Keratinocyte (primary cell): ENCODE measurements at regions not wholly inside any gene's neighbourhood (a gene's known extent, or its start where the extent isn't known, plus 50 kb on each side); places are given as distances from the start of the nearest gene placed in this dataset.

Experiments
- DNase-seq: peaks from one replicate; pipeline ENCODE4 v3.0.0-alpha.2; 2011; ENCODE audit warnings: low read depth, missing footprints, low spot score
- FAIRE-seq: peaks from 2 replicates; lab custom pipeline; 2011; peaks lifted over from hg19 to GRCh38; lab: Jason Lieb, UNC
- H2AFZ ChIP-seq: 2 replicates; pipeline ENCODE4 v1.6.0; 2012; ENCODE audit warnings: low read length, control low read depth, inconsistent platforms; ENCODE audit not compliant: control insufficient read depth
- H3K27ac ChIP-seq: 2 replicates; pipeline ENCODE4 v1.5.1; 2011; ENCODE audit warnings: low read length; ENCODE audit not compliant: control insufficient read depth, insufficient read depth
- H3K27me3 ChIP-seq: 3 replicates; pipeline ENCODE4 v1.6.0; 2011; ENCODE audit warnings: low read length; ENCODE audit not compliant: control insufficient read depth, insufficient read depth; ENCODE audit errors: extremely low read depth
- H3K36me3 ChIP-seq, 2 experiments: 2 replicates in 1 of 2; 3 replicates in 1 of 2; pipeline ENCODE4 v1.5.1; 2011; ENCODE audit warnings: low read length in 2 of 2, mild to moderate bottlenecking in 1 of 2; ENCODE audit not compliant: control insufficient read depth in 2 of 2, insufficient read depth in 2 of 2; ENCODE audit errors: extremely low read depth in 1 of 2
- H3K4me1 ChIP-seq: 3 replicates; pipeline ENCODE4 v1.5.1; 2011; ENCODE audit warnings: low read length; ENCODE audit not compliant: control insufficient read depth, insufficient read depth; ENCODE audit errors: extremely low read depth
- H3K4me2 ChIP-seq: 3 replicates; pipeline ENCODE4 v1.6.0; 2011; ENCODE audit warnings: low read depth, low read length; ENCODE audit not compliant: control insufficient read depth, insufficient read depth; ENCODE audit errors: extremely low read depth
- H3K4me3 ChIP-seq, 3 experiments: fragments of 200-600 bp in 1 of 3; sonication (generic) in 1 of 3; 2 replicates in 2 of 3; 3 replicates in 1 of 3; pipeline ENCODE4 v1.5.1; 2011 to 2016; ENCODE audit warnings: low read length in 3 of 3, mild to moderate bottlenecking in 3 of 3, control low read depth in 2 of 3, inconsistent platforms in 1 of 3, low read depth in 1 of 3, mixed read lengths in 1 of 3, mixed run types in 1 of 3, moderate library complexity in 1 of 3; ENCODE audit not compliant: control insufficient read depth in 2 of 3, insufficient read depth in 2 of 3; ENCODE audit errors: extremely low read depth in 1 of 3
- H3K79me2 ChIP-seq: 2 replicates; pipeline ENCODE4 v1.6.0; 2012; ENCODE audit warnings: low read length; ENCODE audit not compliant: control insufficient read depth, insufficient read depth
- H3K9ac ChIP-seq: 3 replicates; pipeline ENCODE4 v1.6.0; 2011; ENCODE audit warnings: low read length; ENCODE audit not compliant: control insufficient read depth, insufficient read depth; ENCODE audit errors: extremely low read depth
- H3K9me1 ChIP-seq: 3 replicates; pipeline ENCODE4 v1.6.0; 2011; ENCODE audit warnings: low read length; ENCODE audit not compliant: control insufficient read depth, insufficient read depth; ENCODE audit errors: extremely low read depth
- H3K9me3 ChIP-seq: 2 replicates; pipeline ENCODE4 v1.5.1; 2012; ENCODE audit warnings: low read depth, low read length; ENCODE audit not compliant: control insufficient read depth
- H4K20me1 ChIP-seq: 3 replicates; pipeline ENCODE4 v1.6.0; 2011; ENCODE audit warnings: low read length; ENCODE audit not compliant: control insufficient read depth, insufficient read depth; ENCODE audit errors: extremely low read depth
- CTCF ChIP-seq, 3 experiments: IDR thresholded peaks in 1 of 3; conservative IDR thresholded peaks in 1 of 3; optimal IDR thresholded peaks in 1 of 3; 2 replicates in 2 of 3; 3 replicates in 1 of 3; pipeline versions ENCODE3 to v1.5.1; 2011; ENCODE audit warnings: low read length in 3 of 3, mild to moderate bottlenecking in 3 of 3, moderate library complexity in 2 of 3, control low read depth in 1 of 3, inconsistent platforms in 1 of 3; ENCODE audit not compliant: insufficient read depth in 2 of 3; ENCODE audit errors: extremely low read depth in 1 of 3
- EZH2 ChIP-seq: IDR thresholded peaks from one replicate; pipeline ENCODE4 v1.6.1; 2012; ENCODE audit warnings: inconsistent platforms, mild to moderate bottlenecking, low read length, moderate library complexity
- dilution Hi-C: fragments of 300-500 bp; cut with MboI; formaldehyde crosslinking; loops from one replicate; pipeline ENCODE4 v1.7.0; 2020; ENCODE audit warnings: low sequenced_read_pairs; ENCODE audit not compliant: extremely low pct_ligation_motif_present

GRCh38 chr12:58189893-58190292 lies 248.5 kb downstream of the ATP23 start:
- no peak for TF ChIP-seq CTCF (optimal IDR thresholded peaks at IDR 0.05 in 1 of 3, IDR thresholded peaks at IDR 0.05 in 1 of 3, conservative IDR thresholded peaks at IDR 0.05 in 1 of 3; ENCODE audit: extremely low read depth in 1 of 3, insufficient read depth in 2 of 3, low read length in 3 of 3)
- TF ChIP-seq EZH2 = no peak
- H3K4me3 ChIP-seq = no peak overlapping the region
- H3K36me3 ChIP-seq = no peaks in the 10 kb centered on the region
- no peaks in the 10 kb centered on the region for H3K4me1 ChIP-seq
- no peaks in the 10 kb centered on the region for H3K9me3 ChIP-seq
- no peak overlapping the region for H3K4me2 ChIP-seq
- dilution Hi-C loops = no loop called here
- no peak overlapping the region for H3K9ac ChIP-seq
- H3K27me3 ChIP-seq = no peaks in the 10 kb centered on the region
- no peaks in the 10 kb centered on the region for H4K20me1 ChIP-seq
- no peaks in the 10 kb centered on the region for H3K9me1 ChIP-seq
- H2AFZ ChIP-seq = no peak overlapping the region
- FAIRE-seq = no peak
- no peak overlapping the region for H3K27ac ChIP-seq
- DNase-seq = no peak
- H3K79me2 ChIP-seq = no peaks in the 10 kb centered on the region

GRCh38 chr12:58190618-58191017 lies 249.3 kb downstream of the ATP23 start:
- no peaks in the 10 kb centered on the region for H3K9me1 ChIP-seq
- no peaks in the 10 kb centered on the region for H3K9me3 ChIP-seq
- no peak overlapping the region for H3K27ac ChIP-seq
- no peaks in the 10 kb centered on the region for H3K4me1 ChIP-seq
- H3K36me3 ChIP-seq = no peaks in the 10 kb centered on the region
- no peaks in the 10 kb centered on the region for H3K79me2 ChIP-seq
- dilution Hi-C loops = no loop called here
- no peaks in the 10 kb centered on the region for H4K20me1 ChIP-seq
- no peaks in the 10 kb centered on the region for H3K27me3 ChIP-seq
- H2AFZ ChIP-seq = no peak overlapping the region
- no peak overlapping the region for H3K9ac ChIP-seq
- no peak for TF ChIP-seq EZH2
- no peak for TF ChIP-seq CTCF (optimal IDR thresholded peaks at IDR 0.05 in 1 of 3, IDR thresholded peaks at IDR 0.05 in 1 of 3, conservative IDR thresholded peaks at IDR 0.05 in 1 of 3; ENCODE audit: extremely low read depth in 1 of 3, insufficient read depth in 2 of 3, low read length in 3 of 3)
- H3K4me2 ChIP-seq = no peak overlapping the region
- no peak for DNase-seq
- H3K4me3 ChIP-seq = no peak overlapping the region
- no peak for FAIRE-seq
